Panc1 (cell line): ENCODE measurements at regions not wholly inside any gene's neighbourhood (a gene's known extent, or its start where the extent isn't known, plus 50 kb on each side); places are given as distances from the start of the nearest gene placed in this dataset.

Experiments used
- ATAC-seq: fragments of 200-7000 bp; cut with Tn5 transposase; 2 replicates; pipeline ENCODE4 v1.9.1; 2020; ENCODE audit warnings: mild to moderate bottlenecking, moderate library complexity
- BruUV-seq: library from RNA; stranded (reverse); fragments of 400-500 nt; replicated peaks from 2 replicates; lab custom pipeline; 2021; lab: Mats Ljungman, UMichigan
- CTCF ChIA-PET: fragments of 300-600 bp; sonication (Branson Sonifier 250); formaldehyde crosslinking; loops from one replicate; lab custom pipeline; 2022; ENCODE audit warnings: antibody characterized with exemption; lab: Charles Lee
- POLR2A ChIA-PET: fragments of 300-600 bp; sonication (Branson Sonifier 250); formaldehyde crosslinking; loops from one replicate; lab custom pipeline; 2022; ENCODE audit warnings: antibody characterized with exemption; lab: Charles Lee
- DNase-seq: peaks from one replicate; pipeline ENCODE4 v3.0.0-alpha.2; 2010; ENCODE audit warnings: low read depth, low spot score
- H3K27ac ChIP-seq: 2 replicates; pipeline ENCODE4 v1.5.1; 2011; ENCODE audit warnings: mild to moderate bottlenecking, low read length, inconsistent platforms
- H3K27me3 ChIP-seq: fragments of 200-500 bp; sonication (Bioruptor generic); 2 replicates; pipeline ENCODE4 v1.6.0; 2014; ENCODE audit warnings: low read length, inconsistent platforms; ENCODE audit not compliant: control insufficient read depth, insufficient read depth
- H3K36me3 ChIP-seq: fragments of 200-500 bp; sonication (Bioruptor generic); 2 replicates; pipeline ENCODE4 v1.5.1; 2014; ENCODE audit warnings: inconsistent platforms, mild to moderate bottlenecking, low read length, moderate library complexity; ENCODE audit not compliant: control insufficient read depth, insufficient read depth
- H3K4me1 ChIP-seq: 2 replicates; pipeline ENCODE4 v1.5.1; 2011; ENCODE audit warnings: inconsistent platforms, mild to moderate bottlenecking, low read length, moderate library complexity; ENCODE audit not compliant: control insufficient read depth, insufficient read depth
- H3K4me3 ChIP-seq, 2 experiments: 2 replicates each; pipeline ENCODE4 v1.5.1; 2011 to 2012; ENCODE audit warnings: low read depth in 2 of 2, low read length in 2 of 2, mild to moderate bottlenecking in 2 of 2, inconsistent platforms in 1 of 2, moderate library complexity in 1 of 2
- H3K9me3 ChIP-seq: fragments of 200-500 bp; sonication (Bioruptor generic); 2 replicates; pipeline ENCODE4 v1.5.1; 2014; ENCODE audit warnings: low read depth, mild to moderate bottlenecking, inconsistent platforms, low read length, moderate library complexity; ENCODE audit not compliant: control insufficient read depth, insufficient read depth
- CTCF ChIP-seq: fragments of 450-650 bp; IDR thresholded peaks from 2 replicates; pipeline ENCODE4 v1.5.1; 2017; ENCODE audit warnings: mild to moderate bottlenecking
- POLR2AphosphoS5 ChIP-seq: IDR thresholded peaks from 2 replicates; pipeline ENCODE4 v1.6.1; 2012; ENCODE audit warnings: mild to moderate bottlenecking, low read depth, low read length, moderate library complexity
- SIN3A ChIP-seq: IDR thresholded peaks from 2 replicates; pipeline ENCODE4 v1.6.1; 2012; ENCODE audit warnings: low read depth, mild to moderate bottlenecking, low read length, moderate library complexity, borderline replicate concordance; ENCODE audit not compliant: insufficient read depth
- TCF7L2 ChIP-seq: IDR thresholded peaks from 2 replicates; pipeline ENCODE4 v1.6.1; 2011; ENCODE audit warnings: mild to moderate bottlenecking, low read depth, low read length, inconsistent platforms
- in situ Hi-C: cut with HindIII; loops from 2 replicates; pipeline ENCODE4 v1.10.0; 2016; ENCODE audit warnings: low sequenced_read_pairs, low pct_unique_long_range_greater_than_20kb
- intact Hi-C: fragments of 100-400 bp; cut with micrococcal nuclease; formaldehyde crosslinking; loops from one replicate; pipeline ENCODE4 v1.10.0; 2022; ENCODE audit not compliant: unreplicated experiment
- TF ChIP-seq, protein P1 (sequence below), 2 experiments: IDR thresholded peaks; 2 replicates each; pipeline ENCODE4 v1.6.1; 2011 to 2012; ENCODE audit warnings: low read depth in 2 of 2, control low read depth in 1 of 2, low read length in 1 of 2, mild to moderate bottlenecking in 1 of 2, moderate library complexity in 1 of 2; ENCODE audit not compliant: insufficient read depth in 1 of 2

DNA sequence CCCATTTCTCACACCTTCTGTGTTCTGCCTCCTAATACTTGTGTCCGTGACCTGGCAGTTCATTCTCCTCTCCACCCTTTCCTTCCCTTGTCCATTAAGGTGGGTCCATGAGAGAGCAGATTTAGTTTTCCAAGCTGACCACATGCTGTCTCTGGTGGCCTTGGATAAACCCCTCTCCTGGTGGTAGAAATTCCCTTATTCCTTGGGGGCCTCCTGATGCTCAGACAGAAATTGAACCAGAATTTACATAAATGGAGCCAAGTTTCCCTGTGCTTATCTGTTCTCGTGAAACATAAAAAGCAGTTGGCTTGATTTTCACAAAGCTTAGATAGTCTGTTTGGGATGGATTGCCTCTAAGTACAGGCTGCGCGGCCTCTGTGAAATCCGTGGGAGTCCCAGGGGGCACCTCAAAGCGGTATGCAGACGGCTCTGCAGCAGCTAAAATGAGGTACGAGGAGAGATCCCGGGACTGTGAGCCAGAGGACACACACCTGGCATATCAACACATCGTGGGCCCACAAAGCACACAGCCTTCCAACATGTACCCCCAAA is 101.0 kb upstream of the NMNAT3 start:
- H3K9me3 ChIP-seq: no peaks in the 10 kb centered on the region
- H3K27me3 ChIP-seq: no peaks in the 10 kb centered on the region
- no TSS peak for BruUV-seq
- intact Hi-C loops (no loop called here), in situ Hi-C loops (no loop called here)
- TF ChIP-seq CTCF: no peak
- TF ChIP-seq SIN3A: no peak
- no peak for TF ChIP-seq TCF7L2
- no peak for TF ChIP-seq POLR2AphosphoS5
- TF ChIP-seq, protein P1, sequence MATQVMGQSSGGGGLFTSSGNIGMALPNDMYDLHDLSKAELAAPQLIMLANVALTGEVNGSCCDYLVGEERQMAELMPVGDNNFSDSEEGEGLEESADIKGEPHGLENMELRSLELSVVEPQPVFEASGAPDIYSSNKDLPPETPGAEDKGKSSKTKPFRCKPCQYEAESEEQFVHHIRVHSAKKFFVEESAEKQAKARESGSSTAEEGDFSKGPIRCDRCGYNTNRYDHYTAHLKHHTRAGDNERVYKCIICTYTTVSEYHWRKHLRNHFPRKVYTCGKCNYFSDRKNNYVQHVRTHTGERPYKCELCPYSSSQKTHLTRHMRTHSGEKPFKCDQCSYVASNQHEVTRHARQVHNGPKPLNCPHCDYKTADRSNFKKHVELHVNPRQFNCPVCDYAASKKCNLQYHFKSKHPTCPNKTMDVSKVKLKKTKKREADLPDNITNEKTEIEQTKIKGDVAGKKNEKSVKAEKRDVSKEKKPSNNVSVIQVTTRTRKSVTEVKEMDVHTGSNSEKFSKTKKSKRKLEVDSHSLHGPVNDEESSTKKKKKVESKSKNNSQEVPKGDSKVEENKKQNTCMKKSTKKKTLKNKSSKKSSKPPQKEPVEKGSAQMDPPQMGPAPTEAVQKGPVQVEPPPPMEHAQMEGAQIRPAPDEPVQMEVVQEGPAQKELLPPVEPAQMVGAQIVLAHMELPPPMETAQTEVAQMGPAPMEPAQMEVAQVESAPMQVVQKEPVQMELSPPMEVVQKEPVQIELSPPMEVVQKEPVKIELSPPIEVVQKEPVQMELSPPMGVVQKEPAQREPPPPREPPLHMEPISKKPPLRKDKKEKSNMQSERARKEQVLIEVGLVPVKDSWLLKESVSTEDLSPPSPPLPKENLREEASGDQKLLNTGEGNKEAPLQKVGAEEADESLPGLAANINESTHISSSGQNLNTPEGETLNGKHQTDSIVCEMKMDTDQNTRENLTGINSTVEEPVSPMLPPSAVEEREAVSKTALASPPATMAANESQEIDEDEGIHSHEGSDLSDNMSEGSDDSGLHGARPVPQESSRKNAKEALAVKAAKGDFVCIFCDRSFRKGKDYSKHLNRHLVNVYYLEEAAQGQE (IDR thresholded peaks at IDR 0.05; ENCODE audit: insufficient read depth in 1 of 2, low read depth in 2 of 2, low read length in 1 of 2): no peak
- H3K27ac ChIP-seq: no peak overlapping the region
- H3K4me3 ChIP-seq: no peak overlapping the region
- CTCF ChIA-PET: no interaction called here
- no peaks in the 10 kb centered on the region for H3K4me1 ChIP-seq
- no peaks in the 10 kb centered on the region for H3K36me3 ChIP-seq
- POLR2A ChIA-PET: no interaction called here
- ATAC-seq (no peak), DNase-seq (no peak)

DNA sequence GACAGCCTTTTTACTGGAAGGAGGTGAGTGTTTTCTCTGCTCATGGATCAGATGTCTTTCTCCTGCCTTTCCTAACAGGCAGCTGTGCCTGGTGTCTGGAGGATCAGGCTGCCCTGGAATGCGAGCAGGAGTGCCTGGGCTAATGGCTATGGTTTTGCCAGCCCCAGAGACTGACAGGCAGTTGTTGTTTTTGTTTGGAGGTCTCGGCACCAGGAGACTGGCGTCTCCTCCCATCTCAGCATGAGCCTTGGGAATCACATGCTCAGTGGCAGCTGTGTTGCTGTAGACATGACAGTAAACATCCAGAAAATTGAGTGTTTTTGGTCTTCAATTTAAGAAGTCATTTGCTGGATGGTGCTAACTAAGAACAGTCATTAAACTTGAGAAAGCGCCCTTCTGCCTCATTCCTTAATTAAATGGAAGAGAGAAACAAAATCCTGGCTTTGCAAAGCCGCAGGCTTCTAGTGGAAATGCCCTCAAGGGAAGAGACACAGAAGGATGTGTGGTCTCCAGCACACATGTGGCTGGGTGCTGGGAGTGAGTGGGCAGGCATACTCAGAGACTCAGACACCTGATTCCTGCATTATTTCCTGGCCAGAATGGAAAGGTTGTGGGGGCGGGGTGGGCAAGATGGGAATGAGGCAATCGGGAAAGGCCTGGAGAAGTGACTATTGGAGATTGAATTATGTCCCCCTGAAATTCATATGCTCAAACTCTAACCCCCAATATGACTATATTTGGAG is 97.0 kb upstream of the NMNAT3 start:
- no peaks in the 10 kb centered on the region for H3K9me3 ChIP-seq
- no peak overlapping the region for H3K27ac ChIP-seq
- ChIA-PET POLR2A (no interaction called here), CTCF (no interaction called here)
- no TSS peak for BruUV-seq
- no peaks in the 10 kb centered on the region for H3K36me3 ChIP-seq
- H3K4me1 ChIP-seq: no peaks in the 10 kb centered on the region
- intact Hi-C loops (no loop called here), in situ Hi-C loops (no loop called here)
- no peak for TF ChIP-seq CTCF
- TF ChIP-seq TCF7L2: no peak
- TF ChIP-seq POLR2AphosphoS5: no peak
- TF ChIP-seq SIN3A: no peak
- TF ChIP-seq, protein P1 (IDR thresholded peaks at IDR 0.05; ENCODE audit: insufficient read depth in 1 of 2, low read depth in 2 of 2, low read length in 1 of 2): no peak
- H3K4me3 ChIP-seq: no peak overlapping the region
- ATAC-seq (no peak), DNase-seq (no peak)
- peaks cover 2% of the 10 kb centered on the region; the same call in 1 of the 2 replicates for H3K27me3 ChIP-seq
